Left hindlimb (tissue), 1 donor: ENCODE measurements at regions not wholly inside any gene's neighbourhood (a gene's known extent, or its start where the extent isn't known, plus 50 kb on each side); places are given as distances from the start of the nearest gene placed in this dataset.

ENCODE experiments used
- DNase-seq: peaks from one replicate; pipeline ENCODE4 v3.0.0-alpha.2; 2018

DNA sequence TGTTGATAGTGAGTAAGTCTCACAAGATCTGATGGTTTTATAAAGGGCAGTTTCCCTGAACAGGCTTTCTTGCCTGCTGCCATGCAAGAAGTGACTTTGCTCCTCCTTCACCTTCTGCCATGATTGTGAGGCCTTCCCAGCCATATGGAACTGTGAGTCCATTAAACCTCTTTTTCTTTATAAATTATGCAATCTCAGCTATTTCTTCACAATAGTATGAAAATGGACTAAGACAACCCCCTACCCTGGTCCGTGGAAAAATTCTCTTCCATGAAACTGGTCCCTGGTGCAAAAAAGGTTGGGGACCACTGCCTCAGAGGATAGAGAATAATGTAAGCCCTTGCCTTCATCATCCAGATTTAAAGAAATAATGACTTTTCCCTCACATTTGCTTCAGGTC, 861.3 kb downstream of the QKI start:
- no peak for DNase-seq

GRCh38 chr6:164274493-164274892, 860.0 kb downstream of the QKI start:
- no peak for DNase-seq

- DNase-seq, result no peak
These were observed 859.0 kb downstream of the QKI start for GRCh38 chr6:164273491-164273890.

- DNase-seq, result no peak
These were observed 852.3 kb downstream of the QKI start for GRCh38 chr6:164266851-164267250.

DNA sequence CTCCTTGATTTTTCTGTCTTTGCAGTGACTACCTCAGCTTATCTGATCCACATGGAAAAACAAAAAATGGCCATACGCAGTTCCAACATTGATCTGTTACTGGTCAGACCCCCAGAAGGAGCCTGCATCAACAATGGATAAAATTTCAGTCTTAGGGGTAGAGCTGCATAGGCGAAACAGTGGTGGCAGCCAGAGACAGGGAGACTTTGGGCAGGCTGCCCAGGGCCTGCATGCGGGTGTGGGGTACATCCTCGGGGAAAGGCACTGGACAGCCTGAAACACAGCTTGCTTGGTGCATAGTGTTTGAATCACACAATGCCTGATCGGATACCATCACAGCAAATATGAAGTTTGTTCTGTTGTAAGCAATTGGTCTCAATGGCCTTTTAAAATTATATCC, 847.8 kb downstream of the QKI start:
- no peak for DNase-seq

DNA sequence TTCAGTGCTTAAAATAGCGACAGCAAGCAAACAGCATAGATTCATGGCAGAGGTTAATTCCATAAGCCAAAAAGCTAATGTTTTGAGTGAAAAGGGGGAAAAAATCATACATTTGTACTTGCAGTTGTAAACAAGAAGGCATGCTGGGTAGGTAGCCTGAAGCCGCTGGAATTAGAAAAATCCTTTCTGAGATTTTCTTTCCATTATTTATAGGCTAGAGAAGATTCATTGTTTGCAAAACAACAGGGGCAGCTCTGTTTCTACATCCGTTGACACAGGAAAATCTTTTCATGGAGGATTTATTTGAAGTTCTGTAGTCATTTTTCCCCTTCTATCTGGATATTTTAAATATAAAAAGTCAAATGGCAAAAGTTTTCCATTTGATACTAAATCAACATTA, 843.9 kb downstream of the QKI start:
- no peak for DNase-seq

GRCh38 chr6:164252948-164253347, 838.4 kb downstream of the QKI start:
- no peak for DNase-seq

DNA sequence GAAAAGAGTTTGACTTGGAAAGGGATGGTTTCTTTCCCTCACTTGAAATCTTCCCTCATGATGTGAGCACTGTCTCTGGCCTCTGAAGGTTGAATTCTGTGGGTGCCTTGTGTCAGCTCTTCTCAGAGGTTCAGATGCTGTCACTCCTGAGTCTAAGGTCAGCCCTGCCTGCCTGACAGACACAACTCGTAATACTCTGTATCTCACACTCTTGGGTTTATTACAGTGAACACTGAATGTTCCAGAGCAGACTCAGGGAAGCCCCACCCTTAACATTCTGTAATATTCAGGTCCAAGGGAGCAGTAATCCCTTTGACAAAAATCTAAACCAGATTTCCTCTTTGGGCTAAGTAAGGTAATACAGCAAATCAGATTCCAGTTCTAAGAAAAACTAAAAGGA, 837.8 kb downstream of the QKI start:
- no peak for DNase-seq

DNA sequence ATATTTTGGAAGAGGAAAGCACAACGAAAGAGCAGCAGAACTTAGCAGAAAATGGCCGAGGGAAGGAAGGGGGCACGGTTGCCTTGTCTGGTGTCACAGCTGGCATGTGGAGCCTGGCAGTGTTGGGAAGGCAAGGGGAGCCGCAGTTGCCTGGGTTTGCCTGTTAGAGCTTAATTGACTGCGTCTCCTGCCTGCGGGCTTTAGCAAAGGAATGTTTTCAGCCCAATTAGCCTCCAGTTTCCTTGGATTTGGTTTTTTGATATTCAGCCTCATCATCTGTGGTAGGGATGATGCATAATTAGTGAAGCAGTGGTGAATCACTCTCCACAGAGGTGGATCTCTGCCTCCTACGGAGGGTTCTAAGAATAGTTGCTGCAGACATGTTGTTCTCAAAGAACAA, 832.6 kb downstream of the QKI start:
- DNase-seq, result no peak

GRCh38 chr6:164246082-164246481, 831.6 kb downstream of the QKI start:
- no peak for DNase-seq

GRCh38 chr6:164243949-164244348, 829.4 kb downstream of the QKI start:
- no peak for DNase-seq

GRCh38 chr6:164243012-164243610, 828.6 kb downstream of the QKI start:
- DNase-seq, result no peak

DNA sequence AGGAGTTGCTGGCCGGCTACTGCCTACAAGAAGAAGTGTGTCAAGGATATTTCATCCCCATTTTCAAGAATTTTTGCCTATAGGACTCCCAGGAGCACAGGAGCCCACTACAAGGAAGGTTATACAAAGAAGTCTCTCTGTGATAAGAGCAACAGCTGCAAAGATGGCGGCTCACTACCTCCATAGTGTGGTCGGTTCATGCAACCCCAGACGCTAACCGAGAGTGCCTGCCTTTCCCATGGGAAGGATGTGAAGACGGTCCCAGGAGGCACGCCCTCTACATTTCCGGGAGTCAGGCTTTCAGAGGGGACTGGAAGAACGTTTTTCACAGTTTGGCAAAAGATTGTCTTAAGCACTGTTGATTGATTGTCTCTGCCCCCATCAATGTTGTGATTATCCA, 816.3 kb downstream of the QKI start:
- no peak for DNase-seq

GRCh38 chr6:164230259-164230658, 815.7 kb downstream of the QKI start:
- no peak for DNase-seq

DNA sequence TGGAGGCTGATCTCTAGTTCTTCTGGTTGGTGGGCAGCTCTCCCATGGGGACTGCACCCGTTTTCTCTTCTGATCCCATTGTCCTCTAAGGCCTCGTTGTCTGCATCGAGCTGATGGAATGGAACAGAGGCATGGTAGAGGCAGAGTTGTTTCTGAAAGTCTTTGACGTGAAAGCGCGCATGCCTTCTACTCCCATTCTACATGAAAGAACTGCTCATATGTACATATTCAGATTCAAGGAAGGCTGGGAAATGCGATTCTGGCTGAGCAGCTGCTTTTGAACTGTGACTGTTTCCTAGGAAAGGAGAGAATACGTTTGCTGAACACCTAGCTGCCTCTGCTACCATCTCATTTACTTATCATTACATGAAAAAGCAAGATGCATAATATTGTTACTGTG, 815.2 kb downstream of the QKI start:
- no peak for DNase-seq

- DNase-seq, result no peak
These were observed 813.5 kb downstream of the QKI start for GRCh38 chr6:164227952-164228522.

GRCh38 chr6:164216839-164217238, 802.3 kb downstream of the QKI start:
- no peak for DNase-seq

GRCh38 chr6:164216368-164216767, 801.9 kb downstream of the QKI start:
- no peak for DNase-seq

GRCh38 chr6:164214066-164214465, 799.5 kb downstream of the QKI start:
- DNase-seq, result no peak

DNA sequence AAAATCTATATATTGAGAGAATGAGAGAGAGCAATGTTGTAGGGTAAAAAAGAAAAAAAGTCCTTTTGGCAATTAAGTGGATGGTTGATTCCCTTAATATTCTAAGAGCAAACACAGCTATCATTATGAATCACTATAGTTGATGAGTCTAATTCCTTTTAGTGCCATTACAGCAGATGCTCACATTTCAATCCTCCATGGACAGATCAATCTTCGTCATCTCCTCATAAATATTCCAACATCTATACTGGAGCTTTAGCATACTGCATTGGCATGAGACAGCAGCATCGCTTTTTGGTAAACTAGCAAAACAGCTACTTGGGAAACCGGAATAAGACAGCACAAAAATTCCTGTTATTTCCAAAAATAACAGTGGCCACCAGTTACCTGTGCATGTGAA, 796.7 kb downstream of the QKI start:
- no peak for DNase-seq

GRCh38 chr6:164210783-164211182, 796.3 kb downstream of the QKI start:
- DNase-seq, result no peak

- DNase-seq, result no peak
These were observed 795.8 kb downstream of the QKI start for GRCh38 chr6:164210323-164210722.

GRCh38 chr6:164208371-164208770, 793.9 kb downstream of the QKI start:
- DNase-seq, result no peak

DNA sequence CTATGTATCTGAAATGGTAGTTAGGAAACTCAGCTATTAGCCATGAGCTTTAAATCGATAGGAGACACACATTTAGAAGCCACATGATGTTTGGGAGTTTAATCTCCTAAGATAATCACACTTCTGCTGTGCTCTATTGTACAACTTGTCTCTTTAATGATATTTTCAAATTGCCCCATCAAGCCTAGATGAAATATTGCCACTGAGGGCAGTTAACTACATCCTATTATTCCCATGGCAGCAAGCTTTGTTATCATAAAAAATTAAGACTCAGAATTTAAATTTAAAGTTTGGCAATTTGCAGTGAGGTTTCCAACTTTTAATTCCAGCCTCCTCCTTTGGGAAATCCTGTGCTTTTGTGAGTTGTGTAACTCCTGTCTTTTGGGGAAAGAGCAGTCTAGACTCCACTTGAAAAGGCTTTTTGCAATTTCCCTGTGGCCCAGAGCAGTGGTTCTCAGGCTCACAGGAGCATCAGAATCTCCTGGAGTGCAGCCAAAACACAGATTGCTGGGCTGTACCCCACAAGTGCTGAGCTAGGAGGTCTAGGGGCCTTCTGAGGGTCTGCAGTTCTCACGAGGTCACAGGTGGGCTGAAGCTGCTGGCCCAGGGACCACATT, 792.4 kb downstream of the QKI start:
- DNase-seq, result no peak

DNA sequence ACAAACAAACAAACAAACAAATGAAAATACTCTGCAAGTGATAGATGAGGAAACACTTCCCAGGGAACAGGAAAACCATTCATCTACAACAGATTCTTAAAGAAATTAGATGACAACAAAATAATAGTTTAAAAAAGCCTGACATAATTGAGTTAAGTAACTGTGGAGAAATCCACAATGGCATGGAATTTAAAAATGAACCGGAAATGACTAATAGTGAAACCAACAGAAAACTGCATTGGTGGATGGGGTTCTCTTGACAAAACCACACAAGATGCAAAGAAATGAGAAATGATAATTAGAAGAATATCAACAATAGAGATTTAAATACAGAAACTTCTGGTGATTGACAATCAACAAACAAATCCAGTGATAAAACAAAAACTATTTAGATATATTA, 785.6 kb downstream of the QKI start:
- no peak for DNase-seq
